Natural killer cell (primary cell): ENCODE measurements at regions not wholly inside any gene's neighbourhood (a gene's known extent, or its start where the extent isn't known, plus 50 kb on each side); places are given as distances from the start of the nearest gene placed in this dataset.

Experiments used
- ATAC-seq, 3 donors: fragments of 150-1000 bp in 2 of 3; fragments of 200-7000 bp in 1 of 3; cut with Tn5 transposase; 1 replicate in 1 of 3; 2 replicates in 2 of 3; pipeline ENCODE4 v1.10.0; 2021; ENCODE audit warnings: mild to moderate bottlenecking in 2 of 3, moderate library complexity in 2 of 3
- DNase-seq, 2 donors: peaks; one replicate each; pipeline versions ENCODE4 v3.0.0 to v3.0.0-alpha.2; 2013 to 2021; ENCODE audit warnings: mixed read lengths in 1 of 2
- H3K27ac ChIP-seq: one replicate; pipeline ENCODE4 v1.5.1; 2013; ENCODE audit warnings: mild to moderate bottlenecking, low read length
- H3K27me3 ChIP-seq: one replicate; pipeline ENCODE4 v1.6.1; 2013; ENCODE audit warnings: low read length; ENCODE audit not compliant: control insufficient read depth, insufficient read depth
- H3K36me3 ChIP-seq: one replicate; pipeline ENCODE4 v1.6.1; 2013; ENCODE audit warnings: low read length; ENCODE audit not compliant: control insufficient read depth, insufficient read depth
- H3K4me1 ChIP-seq: one replicate; pipeline ENCODE4 v1.6.1; 2013; ENCODE audit warnings: low read length; ENCODE audit not compliant: control insufficient read depth, insufficient read depth
- H3K4me3 ChIP-seq: one replicate; pipeline ENCODE4 v1.5.1; 2013; ENCODE audit warnings: low read length
- H3K9me3 ChIP-seq: one replicate; pipeline ENCODE4 v1.6.1; 2013; ENCODE audit warnings: low read length; ENCODE audit not compliant: control insufficient read depth, insufficient read depth
- H3K27ac Mint-ChIP-seq, 2 donors: one replicate each; pipeline ENCODE4 v1.8.0; 2022; ENCODE audit warnings: mild to moderate bottlenecking in 2 of 2, mixed read lengths in 2 of 2, moderate library complexity in 1 of 2
- H3K27me3 Mint-ChIP-seq, 2 donors: one replicate each; pipeline ENCODE4 v1.8.0; 2022; ENCODE audit warnings: low read depth in 2 of 2, mixed read lengths in 2 of 2
- H3K36me3 Mint-ChIP-seq: one replicate; pipeline ENCODE4 v1.8.0; 2022; ENCODE audit warnings: mixed read lengths
- H3K4me1 Mint-ChIP-seq, 2 donors: one replicate each; pipeline ENCODE4 v1.8.0; 2022; ENCODE audit warnings: mixed read lengths in 2 of 2
- H3K4me3 Mint-ChIP-seq: one replicate; pipeline ENCODE4 v1.8.0; 2022; ENCODE audit warnings: mild to moderate bottlenecking, moderate library complexity, mixed read lengths
- H3K9me3 Mint-ChIP-seq, 2 donors: one replicate each; pipeline ENCODE4 v1.8.0; 2022; ENCODE audit warnings: mixed read lengths in 2 of 2
- WGBS: methylation state at CpG from one replicate; pipeline ENCODE4 v1.1.7; 2013; ENCODE audit warnings: missing lambda C conversion rate; ENCODE audit not compliant: insufficient coverage; 5-methylcytosine and 5-hydroxymethylcytosine counted together
- intact Hi-C: fragments of 100-400 bp; cut with micrococcal nuclease; formaldehyde crosslinking; loops from one replicate; pipeline ENCODE4 v1.14.2; 2022
- TF ChIP-seq, protein P1 (sequence below): fragments of 200-600 bp; IDR thresholded peaks from one replicate; pipeline ENCODE4 v1.8.0; 2022; ENCODE audit warnings: antibody characterized with exemption

GRCh38 chr3:177340243-177340830 lies 143.1 kb upstream of the TBL1XR1 start:
- H3K4me1 Mint-ChIP-seq: peaks cover 34 to 35% of the 10 kb centered on the region in 2 donors
- Histone ChIP-seq H3K4me1 (peaks cover 24% of the 10 kb centered on the region), H3K9me3 (no peaks in the 10 kb centered on the region), H3K36me3 (no peaks in the 10 kb centered on the region), H3K27ac (no peak overlapping the region), H3K27me3 (no peaks in the 10 kb centered on the region), H3K4me3 (no peak overlapping the region)
- DNase-seq (no peak), ATAC-seq (no peak)
- WGBS: 100% methylated on average over 1 of the region's 2 CpGs
- peaks cover 0 to 7% of the 10 kb centered on the region in 2 donors for H3K27me3 Mint-ChIP-seq
- intact Hi-C loops: no loop called here
- no peaks in the 10 kb centered on the region for H3K36me3 Mint-ChIP-seq
- no peaks in the 10 kb centered on the region for H3K9me3 Mint-ChIP-seq
- TF ChIP-seq, protein P1, sequence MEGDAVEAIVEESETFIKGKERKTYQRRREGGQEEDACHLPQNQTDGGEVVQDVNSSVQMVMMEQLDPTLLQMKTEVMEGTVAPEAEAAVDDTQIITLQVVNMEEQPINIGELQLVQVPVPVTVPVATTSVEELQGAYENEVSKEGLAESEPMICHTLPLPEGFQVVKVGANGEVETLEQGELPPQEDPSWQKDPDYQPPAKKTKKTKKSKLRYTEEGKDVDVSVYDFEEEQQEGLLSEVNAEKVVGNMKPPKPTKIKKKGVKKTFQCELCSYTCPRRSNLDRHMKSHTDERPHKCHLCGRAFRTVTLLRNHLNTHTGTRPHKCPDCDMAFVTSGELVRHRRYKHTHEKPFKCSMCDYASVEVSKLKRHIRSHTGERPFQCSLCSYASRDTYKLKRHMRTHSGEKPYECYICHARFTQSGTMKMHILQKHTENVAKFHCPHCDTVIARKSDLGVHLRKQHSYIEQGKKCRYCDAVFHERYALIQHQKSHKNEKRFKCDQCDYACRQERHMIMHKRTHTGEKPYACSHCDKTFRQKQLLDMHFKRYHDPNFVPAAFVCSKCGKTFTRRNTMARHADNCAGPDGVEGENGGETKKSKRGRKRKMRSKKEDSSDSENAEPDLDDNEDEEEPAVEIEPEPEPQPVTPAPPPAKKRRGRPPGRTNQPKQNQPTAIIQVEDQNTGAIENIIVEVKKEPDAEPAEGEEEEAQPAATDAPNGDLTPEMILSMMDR: no peak
- no peak overlapping the region for H3K4me3 Mint-ChIP-seq
- no peak overlapping the region for H3K27ac Mint-ChIP-seq

DNA sequence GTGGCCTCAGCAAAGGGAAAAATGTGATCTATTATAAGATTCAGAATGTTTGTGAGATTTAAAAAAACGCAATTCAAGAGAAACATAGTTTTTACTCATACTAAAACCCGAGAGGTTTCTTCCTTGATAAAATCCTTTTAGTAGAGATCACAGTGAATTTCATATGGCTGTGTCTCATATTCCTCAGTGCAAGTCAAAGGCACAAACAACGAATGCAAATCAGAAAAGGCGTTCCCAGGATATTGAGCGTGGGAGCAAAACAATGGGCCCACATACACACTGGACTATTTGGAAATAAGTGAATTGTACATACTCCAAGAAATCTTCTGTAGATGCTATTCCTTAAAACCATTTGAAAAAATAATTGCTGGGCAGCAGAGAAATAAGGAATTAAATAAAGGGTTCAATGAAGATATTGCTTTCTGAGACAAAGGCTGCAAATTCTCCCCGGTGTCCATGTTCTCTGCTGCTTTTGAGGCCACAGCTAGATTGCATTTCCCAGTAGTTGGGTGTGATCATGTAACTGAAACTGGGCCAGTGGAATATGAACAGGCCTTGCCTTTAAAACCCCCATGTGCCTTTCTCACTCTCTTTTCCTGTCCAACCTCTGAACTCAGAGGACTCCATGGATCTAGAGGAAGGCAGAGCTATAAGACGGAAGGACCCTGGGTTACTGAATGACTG lies 144.6 kb upstream of the TBL1XR1 start:
- no peaks in the 10 kb centered on the region for H3K36me3 Mint-ChIP-seq
- H3K4me1 Mint-ChIP-seq: peaks cover 43% of the 10 kb centered on the region in 2 donors
- no peak overlapping the region for H3K27ac ChIP-seq
- H3K4me3 Mint-ChIP-seq: no peak overlapping the region
- ATAC-seq (no peak), DNase-seq (no peak)
- no peaks in the 10 kb centered on the region for H3K27me3 Mint-ChIP-seq
- H3K27me3 ChIP-seq: no peaks in the 10 kb centered on the region
- no peak overlapping the region for H3K4me3 ChIP-seq
- WGBS: 95% methylated on average over 5 of the region's 7 CpGs
- no peaks in the 10 kb centered on the region for H3K9me3 ChIP-seq
- intact Hi-C loops: no loop called here
- TF ChIP-seq, protein P1: no peak
- H3K27ac Mint-ChIP-seq: no peak overlapping the region
- H3K36me3 ChIP-seq: no peaks in the 10 kb centered on the region
- peaks cover 28% of the 10 kb centered on the region for H3K4me1 ChIP-seq
- H3K9me3 Mint-ChIP-seq: no peaks in the 10 kb centered on the region

- intact Hi-C loops: no loop called here
- H3K4me1 Mint-ChIP-seq: peaks cover 30% of the 10 kb centered on the region in 2 donors
Measured at GRCh38 chr3:177343122-177343625, 145.9 kb upstream of the TBL1XR1 start.

More at GRCh38 chr3:177343122-177343625, 145.9 kb upstream of the TBL1XR1 start:
- Histone ChIP-seq H3K4me1 (peaks cover 16% of the 10 kb centered on the region), H3K9me3 (no peaks in the 10 kb centered on the region), H3K27me3 (no peaks in the 10 kb centered on the region), H3K4me3 (no peak overlapping the region), H3K27ac (no peak overlapping the region), H3K36me3 (no peaks in the 10 kb centered on the region)
- DNase-seq: no peak
- no peak for ATAC-seq
- no peak overlapping the region for H3K27ac Mint-ChIP-seq
- no peaks in the 10 kb centered on the region for H3K27me3 Mint-ChIP-seq
- no peaks in the 10 kb centered on the region for H3K9me3 Mint-ChIP-seq
- TF ChIP-seq, protein P1: no peak
- 100% methylated on average over 2 of the region's 3 CpGs for WGBS
- no peaks in the 10 kb centered on the region for H3K36me3 Mint-ChIP-seq
- H3K4me3 Mint-ChIP-seq: no peak overlapping the region
